H9 (cell line): ENCODE measurements at regions not wholly inside any gene's neighbourhood (a gene's known extent, or its start where the extent isn't known, plus 50 kb on each side); places are given as distances from the start of the nearest gene placed in this dataset.

Experiments used
- DNase-seq: peaks from one replicate; pipeline ENCODE4 v3.0.0-alpha.2; 2017
- H2AFZ ChIP-seq: one replicate; pipeline ENCODE4 v1.6.1; 2013; ENCODE audit warnings: mild to moderate bottlenecking, low read length, control low read depth, moderate library complexity
- H2AK5ac ChIP-seq: 2 replicates; pipeline ENCODE4 v1.6.1; 2013; ENCODE audit warnings: low read length, control low read depth, mixed read lengths; ENCODE audit not compliant: insufficient read length
- H2BK120ac ChIP-seq: one replicate; pipeline ENCODE4 v1.6.1; 2013; ENCODE audit warnings: low read depth, mild to moderate bottlenecking, low read length, control low read depth, inconsistent platforms; ENCODE audit not compliant: poor library complexity, severe bottlenecking
- H2BK12ac ChIP-seq: 2 replicates; pipeline ENCODE4 v1.6.1; 2013; ENCODE audit warnings: low read length, control low read depth, mixed read lengths, low read depth; ENCODE audit not compliant: insufficient read length
- H2BK15ac ChIP-seq: 2 replicates; pipeline ENCODE4 v1.6.1; 2013; ENCODE audit warnings: low read depth, low read length, control low read depth
- H2BK20ac ChIP-seq: one replicate; pipeline ENCODE4 v1.6.1; 2013; ENCODE audit warnings: low read depth, mild to moderate bottlenecking, low read length, control low read depth, inconsistent platforms; ENCODE audit not compliant: poor library complexity, severe bottlenecking
- H2BK5ac ChIP-seq: 2 replicates; pipeline ENCODE4 v1.6.1; 2013; ENCODE audit warnings: low read length, control low read depth, mixed read lengths; ENCODE audit not compliant: insufficient read length
- H3K14ac ChIP-seq: 2 replicates; pipeline ENCODE4 v1.6.1; 2013; ENCODE audit warnings: low read length, control low read depth; ENCODE audit not compliant: insufficient read depth
- H3K18ac ChIP-seq: 2 replicates; pipeline ENCODE4 v1.6.1; 2013; ENCODE audit warnings: low read depth, mild to moderate bottlenecking, mixed read lengths, low read length, control low read depth; ENCODE audit not compliant: insufficient read length
- H3K23ac ChIP-seq: 2 replicates; pipeline ENCODE4 v1.6.1; 2013; ENCODE audit warnings: low read length, control low read depth, mixed read lengths, low read depth; ENCODE audit not compliant: insufficient read length
- H3K23me2 ChIP-seq: 2 replicates; pipeline ENCODE4 v1.6.1; 2013; ENCODE audit warnings: low read depth, mild to moderate bottlenecking, mixed read lengths, low read length, control low read depth; ENCODE audit not compliant: insufficient read length, poor library complexity, severe bottlenecking
- H3K27ac ChIP-seq: 2 replicates; pipeline ENCODE4 v1.5.1; 2013; ENCODE audit warnings: low read length, control low read depth, mixed read lengths, low read depth; ENCODE audit not compliant: insufficient read length
- H3K27me3 ChIP-seq: 2 replicates; pipeline ENCODE4 v1.6.1; 2013; ENCODE audit warnings: low read length, control low read depth, inconsistent platforms; ENCODE audit not compliant: insufficient read depth
- H3K4ac ChIP-seq: 2 replicates; pipeline ENCODE4 v1.6.1; 2013; ENCODE audit warnings: low read depth, mild to moderate bottlenecking, control low read depth, inconsistent platforms, low read length, moderate library complexity
- H3K4me1 ChIP-seq: 2 replicates; pipeline ENCODE4 v1.6.1; 2013; ENCODE audit warnings: low read length, control low read depth, inconsistent platforms; ENCODE audit not compliant: insufficient read depth
- H3K4me2 ChIP-seq: 2 replicates; pipeline ENCODE4 v1.6.1; 2013; ENCODE audit warnings: low read length, control low read depth, mixed read lengths; ENCODE audit not compliant: insufficient read length, insufficient read depth
- H3K56ac ChIP-seq: 2 replicates; pipeline ENCODE4 v1.6.1; 2013; ENCODE audit warnings: low read depth, mild to moderate bottlenecking, mixed read lengths, low read length, control low read depth; ENCODE audit not compliant: insufficient read length
- H3K79me1 ChIP-seq: 2 replicates; pipeline ENCODE4 v1.6.1; 2013; ENCODE audit warnings: low read depth, mild to moderate bottlenecking, moderate library complexity, low read length, control low read depth, inconsistent platforms; ENCODE audit not compliant: insufficient read depth, poor library complexity, severe bottlenecking
- H3K79me2 ChIP-seq: 2 replicates; pipeline ENCODE4 v1.6.1; 2013; ENCODE audit warnings: low read length, control low read depth, inconsistent platforms; ENCODE audit not compliant: insufficient read depth
- H3K9ac ChIP-seq: 2 replicates; pipeline ENCODE4 v1.6.1; 2013; ENCODE audit warnings: low read length, control low read depth, mixed read lengths; ENCODE audit not compliant: insufficient read length; ENCODE audit errors: extremely low read depth
- H3K9me3 ChIP-seq: one replicate; pipeline ENCODE4 v1.6.1; 2013; ENCODE audit warnings: low read depth, low read length, inconsistent platforms; ENCODE audit not compliant: control insufficient read depth
- H3T11ph ChIP-seq: one replicate; pipeline ENCODE4 v1.6.1; 2013; ENCODE audit warnings: mild to moderate bottlenecking, low read length, control low read depth, inconsistent platforms
- H4K20me1 ChIP-seq: one replicate; pipeline ENCODE4 v1.6.1; 2013; ENCODE audit not compliant: control insufficient read depth, insufficient read length, insufficient read depth
- H4K5ac ChIP-seq: 2 replicates; pipeline ENCODE4 v1.6.1; 2013; ENCODE audit warnings: low read depth, mild to moderate bottlenecking, mixed read lengths, low read length, control low read depth; ENCODE audit not compliant: insufficient read length
- H4K8ac ChIP-seq: replicated peaks from 2 replicates; pipeline ENCODE4 v1.6.1; 2013; ENCODE audit warnings: low read length, control low read depth, mixed read lengths, low read depth; ENCODE audit not compliant: insufficient read length
- H4K91ac ChIP-seq: 2 replicates; pipeline ENCODE4 v1.6.1; 2013; ENCODE audit warnings: low read depth, mild to moderate bottlenecking, moderate library complexity, mixed read lengths, low read length, control low read depth; ENCODE audit not compliant: insufficient read length
- H3K27ac Mint-ChIP-seq, 3 experiments: 2 replicates in 2 of 3; 3 replicates in 1 of 3; pipeline ENCODE4 v1.8.0; 2020 to 2021; ENCODE audit warnings: mixed read lengths in 3 of 3, mild to moderate bottlenecking in 1 of 3, moderate library complexity in 1 of 3
- H3K27me3 Mint-ChIP-seq: 2 replicates; pipeline ENCODE4 v1.8.0; 2021; ENCODE audit warnings: low read depth, mild to moderate bottlenecking, moderate library complexity, mixed read lengths
- H3K36me3 Mint-ChIP-seq, 3 experiments: 2 replicates in 2 of 3; 3 replicates in 1 of 3; pipeline ENCODE4 v1.8.0; 2020 to 2021; ENCODE audit warnings: low read depth in 3 of 3, mixed read lengths in 3 of 3; ENCODE audit not compliant: insufficient read depth in 1 of 3
- H3K4me1 Mint-ChIP-seq, 2 experiments: 2 replicates each; pipeline ENCODE4 v1.8.0; 2020; ENCODE audit warnings: mixed read lengths in 2 of 2
- H3K4me3 Mint-ChIP-seq, 2 experiments: 2 replicates in 1 of 2; 3 replicates in 1 of 2; pipeline ENCODE4 v1.8.0; 2020 to 2021; ENCODE audit warnings: mild to moderate bottlenecking in 2 of 2, mixed read lengths in 2 of 2, moderate library complexity in 1 of 2
- H3K9me3 Mint-ChIP-seq, 2 experiments: 2 replicates in 1 of 2; 3 replicates in 1 of 2; pipeline ENCODE4 v1.8.0; 2020; ENCODE audit warnings: mild to moderate bottlenecking in 2 of 2, mixed read lengths in 2 of 2, moderate library complexity in 1 of 2
- CTCF ChIP-seq: fragments of 200-600 bp; sonication (generic); conservative IDR thresholded peaks from 3 replicates; pipeline ENCODE4 v1.8.0; 2021; ENCODE audit warnings: antibody characterized with exemption, mild to moderate bottlenecking
- WGBS: extraction: QIAGEN DNeasy Blood & Tissue Kit; methylation state at CpG from one replicate; pipeline ENCODE4 v1.1.7; 2013; ENCODE audit warnings: missing lambda C conversion rate, low lambda C conversion rate, mixed read lengths; ENCODE audit not compliant: insufficient read length; ENCODE audit errors: extremely low coverage; 5-methylcytosine and 5-hydroxymethylcytosine counted together

- H3K4me1 ChIP-seq, result peaks cover 2% of the 10 kb centered on the region; the same call in 1 of the 2 replicates
- Mint-ChIP-seq H3K9me3 (no peaks in the 10 kb centered on the region), H3K27me3 (no peaks in the 10 kb centered on the region; the same call in 1 of the 2 replicates), H3K4me1 (peaks cover 5 to 7% of the 10 kb centered on the region in 2 experiments), H3K27ac (no peak overlapping the region), H3K4me3 (no peak overlapping the region), H3K36me3 (no peaks in the 10 kb centered on the region)
- no peak overlapping the region for H2BK5ac ChIP-seq
- H3K18ac ChIP-seq, result no peak overlapping the region
- no peak overlapping the region for H3K4ac ChIP-seq
- H3K23ac ChIP-seq, result no peak overlapping the region
- no peak overlapping the region for H3K14ac ChIP-seq
- no peak overlapping the region for H4K5ac ChIP-seq
- no peak for TF ChIP-seq CTCF
- no peaks in the 10 kb centered on the region for H3K9me3 ChIP-seq
- no peak overlapping the region for H4K91ac ChIP-seq
- H3K4me2 ChIP-seq, result no peak overlapping the region
- H4K20me1 ChIP-seq, result no peaks in the 10 kb centered on the region
- no peak for DNase-seq
- H2BK120ac ChIP-seq, result no peak overlapping the region
- no peaks in the 10 kb centered on the region for H3K79me2 ChIP-seq
- H3K27ac ChIP-seq, result no peak overlapping the region
- no peak overlapping the region for H2AK5ac ChIP-seq
- no peak overlapping the region for H2AFZ ChIP-seq
- H2BK20ac ChIP-seq, result no peak overlapping the region
- no peak overlapping the region for H3T11ph ChIP-seq
- H3K56ac ChIP-seq, result no peak overlapping the region
- no peak overlapping the region for H3K9ac ChIP-seq
- H2BK15ac ChIP-seq, result no peak overlapping the region
- no peaks in the 10 kb centered on the region for H3K27me3 ChIP-seq
- no peaks in the 10 kb centered on the region for H3K23me2 ChIP-seq
- no peak overlapping the region for H2BK12ac ChIP-seq
- no peak overlapping the region for H4K8ac ChIP-seq
- WGBS, result no CpG with 5 or more reads among the region's 2 CpGs
- no peaks in the 10 kb centered on the region for H3K79me1 ChIP-seq
Observed at GRCh38 chr11:101188801-101189200, 59.2 kb upstream of the PGR start.
